Nephron (organoid): ENCODE measurements at regions not wholly inside any gene's neighbourhood (a gene's known extent, or its start where the extent isn't known, plus 50 kb on each side); places are given as distances from the start of the nearest gene placed in this dataset.

ENCODE experiments used
- H3K27ac Mint-ChIP-seq, 3 experiments: 2 replicates each; pipeline ENCODE4 v1.8.0; 2020; ENCODE audit warnings: mixed read lengths in 3 of 3, mild to moderate bottlenecking in 2 of 3, moderate library complexity in 1 of 3
- H3K27me3 Mint-ChIP-seq: 2 replicates; pipeline ENCODE4 v1.8.0; 2021; ENCODE audit warnings: low read depth, mild to moderate bottlenecking, moderate library complexity, mixed read lengths
- H3K36me3 Mint-ChIP-seq: 2 replicates; pipeline ENCODE4 v1.8.0; 2020; ENCODE audit warnings: low read depth, mixed read lengths
- H3K4me1 Mint-ChIP-seq: 2 replicates; pipeline ENCODE4 v1.8.0; 2020; ENCODE audit warnings: mixed read lengths
- H3K4me3 Mint-ChIP-seq, 3 experiments: 2 replicates each; pipeline ENCODE4 v1.8.0; 2020; ENCODE audit warnings: mild to moderate bottlenecking in 3 of 3, mixed read lengths in 3 of 3, moderate library complexity in 2 of 3
- H3K9me3 Mint-ChIP-seq: 2 replicates; pipeline ENCODE4 v1.8.0; 2020; ENCODE audit warnings: mixed read lengths
- CTCF ChIP-seq, 3 experiments: fragments of 200-600 bp; sonication (generic); IDR thresholded peaks; one replicate each; pipeline ENCODE4 v1.5.0; 2021; ENCODE audit warnings: antibody characterized with exemption in 3 of 3; ENCODE audit not compliant: unreplicated experiment in 3 of 3

DNA sequence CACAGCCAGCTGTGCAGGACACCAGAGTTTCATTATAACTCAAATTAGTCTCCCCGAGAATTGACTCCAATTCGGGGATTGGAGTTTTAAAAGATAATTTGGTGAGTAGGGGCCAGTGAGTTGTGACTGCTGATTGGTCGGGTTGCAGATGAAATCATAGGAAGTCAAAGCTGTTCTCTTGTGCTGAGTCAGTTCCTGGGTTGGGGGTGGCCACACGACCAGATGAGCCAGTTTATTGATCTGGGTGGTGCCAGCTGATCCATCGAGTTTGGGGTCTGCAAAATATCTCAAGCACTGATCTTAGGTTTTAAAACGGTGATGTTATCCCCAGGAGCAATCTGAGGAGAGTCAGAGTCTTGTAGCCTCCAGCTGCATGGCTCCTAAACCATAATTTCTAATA, 82.7 kb upstream of the SLC66A3 start:
- no peaks in the 10 kb centered on the region for H3K9me3 Mint-ChIP-seq
- no peak overlapping the region for H3K4me3 Mint-ChIP-seq
- H3K27me3 Mint-ChIP-seq: peaks cover 17% of the 10 kb centered on the region
- peaks cover 20% of the 10 kb centered on the region for H3K4me1 Mint-ChIP-seq
- H3K27ac Mint-ChIP-seq: no peak overlapping the region
- H3K36me3 Mint-ChIP-seq: no peaks in the 10 kb centered on the region
- TF ChIP-seq CTCF (IDR thresholded peaks at IDR 0.05; ENCODE audit: unreplicated experiment in 3 of 3): no peak

- no peak overlapping the region for H3K4me3 Mint-ChIP-seq
- peak in 2 of 3 experiments; percentile 20 to 54 for TF ChIP-seq CTCF (IDR thresholded peaks at IDR 0.05; ENCODE audit: unreplicated experiment in 3 of 3)
- H3K27ac Mint-ChIP-seq: peak overlapping the region in 1 of 3 experiments; percentile 49
- no peaks in the 10 kb centered on the region for H3K9me3 Mint-ChIP-seq
- H3K4me1 Mint-ChIP-seq: peaks cover 20% of the 10 kb centered on the region
- H3K36me3 Mint-ChIP-seq: no peaks in the 10 kb centered on the region
- peaks cover 24% of the 10 kb centered on the region for H3K27me3 Mint-ChIP-seq
These were observed 82.0 kb upstream of the SLC66A3 start for GRCh38 chr2:11073251-11073650.

- no peaks in the 10 kb centered on the region for H3K9me3 Mint-ChIP-seq
- no peaks in the 10 kb centered on the region for H3K36me3 Mint-ChIP-seq
- H3K4me1 Mint-ChIP-seq: peaks cover 20% of the 10 kb centered on the region
- no peak overlapping the region for H3K4me3 Mint-ChIP-seq
- no peak overlapping the region for H3K27ac Mint-ChIP-seq
- no peak for TF ChIP-seq CTCF (IDR thresholded peaks at IDR 0.05; ENCODE audit: unreplicated experiment in 3 of 3)
- H3K27me3 Mint-ChIP-seq: peaks cover 25% of the 10 kb centered on the region
These were observed 81.5 kb upstream of the SLC66A3 start for GRCh38 chr2:11073776-11074175.

DNA sequence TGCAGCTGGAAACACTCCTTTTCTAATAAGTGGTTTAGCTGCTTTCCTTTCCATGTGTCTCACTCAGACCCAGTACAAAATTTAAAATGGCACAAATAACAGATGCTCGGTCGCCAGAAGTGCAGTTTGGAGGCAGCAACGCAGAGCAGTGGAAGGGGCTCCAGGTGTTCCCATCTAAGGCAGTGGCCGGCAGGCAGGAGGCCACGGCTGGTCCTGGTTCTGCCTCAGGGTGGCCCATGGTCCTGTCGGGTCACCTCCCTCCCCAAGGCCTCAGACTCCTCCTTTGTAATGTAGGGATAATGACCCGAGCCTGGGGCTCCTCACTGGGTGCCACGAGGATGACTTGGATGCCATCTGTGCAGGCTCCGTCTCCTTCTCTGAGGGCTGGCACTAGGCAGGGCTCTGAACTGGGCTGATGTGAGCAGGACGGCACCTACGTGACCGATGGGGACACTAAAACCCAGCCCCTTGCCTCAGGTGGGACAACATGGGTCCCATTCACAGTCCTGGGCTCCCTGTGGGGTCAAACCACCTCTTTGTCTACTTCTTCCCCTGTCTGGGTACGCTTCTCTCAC, 80.9 kb upstream of the SLC66A3 start:
- Mint-ChIP-seq H3K36me3 (no peaks in the 10 kb centered on the region), H3K9me3 (no peaks in the 10 kb centered on the region), H3K27ac (no peak overlapping the region), H3K4me1 (peaks cover 24% of the 10 kb centered on the region), H3K27me3 (peaks cover 25% of the 10 kb centered on the region), H3K4me3 (no peak overlapping the region)
- no peak for TF ChIP-seq CTCF (IDR thresholded peaks at IDR 0.05; ENCODE audit: unreplicated experiment in 3 of 3)

- TF ChIP-seq CTCF (IDR thresholded peaks at IDR 0.05; ENCODE audit: unreplicated experiment in 3 of 3): no peak
- peaks cover 28% of the 10 kb centered on the region for H3K27me3 Mint-ChIP-seq
- H3K36me3 Mint-ChIP-seq: no peaks in the 10 kb centered on the region
- H3K4me1 Mint-ChIP-seq: peaks cover 30% of the 10 kb centered on the region
- no peak overlapping the region for H3K27ac Mint-ChIP-seq
- H3K9me3 Mint-ChIP-seq: no peaks in the 10 kb centered on the region
- no peak overlapping the region for H3K4me3 Mint-ChIP-seq
These were observed 80.0 kb upstream of the SLC66A3 start for GRCh38 chr2:11075221-11075620.

- Mint-ChIP-seq H3K4me3 (no peak overlapping the region), H3K4me1 (peaks cover 29% of the 10 kb centered on the region), H3K27me3 (peaks cover 26% of the 10 kb centered on the region)
These were observed 77.9 kb upstream of the SLC66A3 start for GRCh38 chr2:11077411-11077810.

More at GRCh38 chr2:11077411-11077810, 77.9 kb upstream of the SLC66A3 start:
- no peaks in the 10 kb centered on the region for H3K9me3 Mint-ChIP-seq
- no peak for TF ChIP-seq CTCF (IDR thresholded peaks at IDR 0.05; ENCODE audit: unreplicated experiment in 3 of 3)
- H3K27ac Mint-ChIP-seq: peak overlapping the region in 1 of 3 experiments; percentile 60
- H3K36me3 Mint-ChIP-seq: no peaks in the 10 kb centered on the region
